GM23338 (cell line): ENCODE measurements at regions not wholly inside any gene's neighbourhood (a gene's known extent, or its start where the extent isn't known, plus 50 kb on each side); places are given as distances from the start of the nearest gene placed in this dataset.

Experiments
- CREB1 ChIP-seq: fragments of 250-450 bp; sonication (Bioruptor Pico); IDR thresholded peaks from 2 replicates; pipeline ENCODE4 v1.5.0; 2020; ENCODE audit warnings: low read depth, mild to moderate bottlenecking, moderate library complexity
- EZH2 ChIP-seq: fragments of 200-600 bp; sonication (generic); IDR thresholded peaks from one replicate; pipeline ENCODE4 v1.8.0; 2017; ENCODE audit warnings: antibody characterized with exemption, mild to moderate bottlenecking, low read depth; ENCODE audit not compliant: unreplicated experiment
- EZH2phosphoT487 ChIP-seq: fragments of 200-600 bp; sonication (generic); IDR thresholded peaks from one replicate; pipeline ENCODE4 v1.8.1; 2018; ENCODE audit warnings: antibody characterized with exemption; ENCODE audit not compliant: unreplicated experiment
- JUNB ChIP-seq: IDR thresholded peaks from one replicate; pipeline ENCODE4 v1.6.1; 2016; ENCODE audit warnings: antibody characterized with exemption; ENCODE audit not compliant: unreplicated experiment
- POLR2AphosphoS5 ChIP-seq: IDR thresholded peaks from 2 replicates; pipeline ENCODE4 v1.6.1; 2016; ENCODE audit warnings: antibody characterized with exemption, low read depth
- STAT1 ChIP-seq: IDR thresholded peaks from one replicate; pipeline ENCODE4 v1.6.1; 2016; ENCODE audit warnings: antibody characterized with exemption; ENCODE audit not compliant: unreplicated experiment
- ZNF114 ChIP-seq: fragments of 250-450 bp; sonication (Bioruptor Pico); IDR thresholded peaks from 2 replicates; pipeline ENCODE4 v1.5.0; 2020; ENCODE audit warnings: mild to moderate bottlenecking, moderate library complexity
- ZNF331 ChIP-seq: fragments of 250-450 bp; sonication (Bioruptor Pico); IDR thresholded peaks from 2 replicates; pipeline ENCODE4 v1.5.0; 2020; ENCODE audit warnings: low read depth, mild to moderate bottlenecking, moderate library complexity
- TF ChIP-seq, protein P1 (sequence below), 2 experiments: fragments of 200-600 bp in 1 of 2; sonication (generic) in 1 of 2; conservative IDR thresholded peaks; 2 replicates each; pipeline versions ENCODE4 v1.5.1 to v1.6.1; 2016 to 2017; ENCODE audit warnings: antibody characterized with exemption in 2 of 2, low read depth in 2 of 2, mild to moderate bottlenecking in 2 of 2, moderate library complexity in 1 of 2
- TF ChIP-seq, protein P2 (sequence below): IDR thresholded peaks from one replicate; pipeline ENCODE4 v1.6.1; 2018; ENCODE audit warnings: antibody characterized with exemption; ENCODE audit not compliant: unreplicated experiment
- TF ChIP-seq, protein P3 (sequence below): IDR thresholded peaks from 2 replicates; pipeline ENCODE4 v1.6.1; 2016; ENCODE audit warnings: antibody characterized with exemption
- TF ChIP-seq, protein P4 (sequence below): fragments of 250-450 bp; sonication (Bioruptor Pico); IDR thresholded peaks from 2 replicates; pipeline ENCODE4 v1.5.0; 2020; ENCODE audit warnings: mild to moderate bottlenecking, moderate library complexity

DNA sequence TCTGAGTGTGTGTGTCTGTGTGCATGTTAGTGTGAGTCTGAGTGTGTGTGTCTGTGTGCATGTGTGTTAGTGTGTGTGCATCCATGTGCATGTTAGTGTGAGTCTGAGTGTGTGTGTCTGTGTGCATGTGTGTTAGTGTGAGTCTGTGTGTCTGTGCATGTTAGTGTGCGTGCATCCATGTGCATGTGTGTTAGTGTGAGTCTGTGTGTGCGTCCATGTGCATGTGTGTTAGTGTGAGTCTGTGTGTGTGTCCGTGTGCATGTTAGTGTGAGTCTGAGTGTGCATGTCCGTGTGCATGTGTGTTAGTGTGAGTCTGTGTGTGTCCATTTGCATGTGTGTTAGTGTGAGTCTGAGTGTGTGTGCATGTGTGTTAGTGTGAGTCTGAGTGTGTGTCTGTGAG is 76.6 kb upstream of the ACTRT2 start:
- TF ChIP-seq EZH2 (no peak), EZH2phosphoT487 (no peak), POLR2AphosphoS5 (no peak), STAT1 (no peak), JUNB (no peak), CREB1 (CRISPR knock-in tag) (no peak), ZNF114 (no peak), ZNF331 (CRISPR knock-in tag) (no peak)
- TF ChIP-seq, protein P1, sequence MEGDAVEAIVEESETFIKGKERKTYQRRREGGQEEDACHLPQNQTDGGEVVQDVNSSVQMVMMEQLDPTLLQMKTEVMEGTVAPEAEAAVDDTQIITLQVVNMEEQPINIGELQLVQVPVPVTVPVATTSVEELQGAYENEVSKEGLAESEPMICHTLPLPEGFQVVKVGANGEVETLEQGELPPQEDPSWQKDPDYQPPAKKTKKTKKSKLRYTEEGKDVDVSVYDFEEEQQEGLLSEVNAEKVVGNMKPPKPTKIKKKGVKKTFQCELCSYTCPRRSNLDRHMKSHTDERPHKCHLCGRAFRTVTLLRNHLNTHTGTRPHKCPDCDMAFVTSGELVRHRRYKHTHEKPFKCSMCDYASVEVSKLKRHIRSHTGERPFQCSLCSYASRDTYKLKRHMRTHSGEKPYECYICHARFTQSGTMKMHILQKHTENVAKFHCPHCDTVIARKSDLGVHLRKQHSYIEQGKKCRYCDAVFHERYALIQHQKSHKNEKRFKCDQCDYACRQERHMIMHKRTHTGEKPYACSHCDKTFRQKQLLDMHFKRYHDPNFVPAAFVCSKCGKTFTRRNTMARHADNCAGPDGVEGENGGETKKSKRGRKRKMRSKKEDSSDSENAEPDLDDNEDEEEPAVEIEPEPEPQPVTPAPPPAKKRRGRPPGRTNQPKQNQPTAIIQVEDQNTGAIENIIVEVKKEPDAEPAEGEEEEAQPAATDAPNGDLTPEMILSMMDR (conservative IDR thresholded peaks at IDR 0.05; ENCODE audit: low read depth in 2 of 2), result no peak
- TF ChIP-seq, protein P2, sequence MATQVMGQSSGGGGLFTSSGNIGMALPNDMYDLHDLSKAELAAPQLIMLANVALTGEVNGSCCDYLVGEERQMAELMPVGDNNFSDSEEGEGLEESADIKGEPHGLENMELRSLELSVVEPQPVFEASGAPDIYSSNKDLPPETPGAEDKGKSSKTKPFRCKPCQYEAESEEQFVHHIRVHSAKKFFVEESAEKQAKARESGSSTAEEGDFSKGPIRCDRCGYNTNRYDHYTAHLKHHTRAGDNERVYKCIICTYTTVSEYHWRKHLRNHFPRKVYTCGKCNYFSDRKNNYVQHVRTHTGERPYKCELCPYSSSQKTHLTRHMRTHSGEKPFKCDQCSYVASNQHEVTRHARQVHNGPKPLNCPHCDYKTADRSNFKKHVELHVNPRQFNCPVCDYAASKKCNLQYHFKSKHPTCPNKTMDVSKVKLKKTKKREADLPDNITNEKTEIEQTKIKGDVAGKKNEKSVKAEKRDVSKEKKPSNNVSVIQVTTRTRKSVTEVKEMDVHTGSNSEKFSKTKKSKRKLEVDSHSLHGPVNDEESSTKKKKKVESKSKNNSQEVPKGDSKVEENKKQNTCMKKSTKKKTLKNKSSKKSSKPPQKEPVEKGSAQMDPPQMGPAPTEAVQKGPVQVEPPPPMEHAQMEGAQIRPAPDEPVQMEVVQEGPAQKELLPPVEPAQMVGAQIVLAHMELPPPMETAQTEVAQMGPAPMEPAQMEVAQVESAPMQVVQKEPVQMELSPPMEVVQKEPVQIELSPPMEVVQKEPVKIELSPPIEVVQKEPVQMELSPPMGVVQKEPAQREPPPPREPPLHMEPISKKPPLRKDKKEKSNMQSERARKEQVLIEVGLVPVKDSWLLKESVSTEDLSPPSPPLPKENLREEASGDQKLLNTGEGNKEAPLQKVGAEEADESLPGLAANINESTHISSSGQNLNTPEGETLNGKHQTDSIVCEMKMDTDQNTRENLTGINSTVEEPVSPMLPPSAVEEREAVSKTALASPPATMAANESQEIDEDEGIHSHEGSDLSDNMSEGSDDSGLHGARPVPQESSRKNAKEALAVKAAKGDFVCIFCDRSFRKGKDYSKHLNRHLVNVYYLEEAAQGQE, result no peak
- TF ChIP-seq, protein P3, sequence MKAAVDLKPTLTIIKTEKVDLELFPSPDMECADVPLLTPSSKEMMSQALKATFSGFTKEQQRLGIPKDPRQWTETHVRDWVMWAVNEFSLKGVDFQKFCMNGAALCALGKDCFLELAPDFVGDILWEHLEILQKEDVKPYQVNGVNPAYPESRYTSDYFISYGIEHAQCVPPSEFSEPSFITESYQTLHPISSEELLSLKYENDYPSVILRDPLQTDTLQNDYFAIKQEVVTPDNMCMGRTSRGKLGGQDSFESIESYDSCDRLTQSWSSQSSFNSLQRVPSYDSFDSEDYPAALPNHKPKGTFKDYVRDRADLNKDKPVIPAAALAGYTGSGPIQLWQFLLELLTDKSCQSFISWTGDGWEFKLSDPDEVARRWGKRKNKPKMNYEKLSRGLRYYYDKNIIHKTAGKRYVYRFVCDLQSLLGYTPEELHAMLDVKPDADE, result no peak
- TF ChIP-seq, protein P4, sequence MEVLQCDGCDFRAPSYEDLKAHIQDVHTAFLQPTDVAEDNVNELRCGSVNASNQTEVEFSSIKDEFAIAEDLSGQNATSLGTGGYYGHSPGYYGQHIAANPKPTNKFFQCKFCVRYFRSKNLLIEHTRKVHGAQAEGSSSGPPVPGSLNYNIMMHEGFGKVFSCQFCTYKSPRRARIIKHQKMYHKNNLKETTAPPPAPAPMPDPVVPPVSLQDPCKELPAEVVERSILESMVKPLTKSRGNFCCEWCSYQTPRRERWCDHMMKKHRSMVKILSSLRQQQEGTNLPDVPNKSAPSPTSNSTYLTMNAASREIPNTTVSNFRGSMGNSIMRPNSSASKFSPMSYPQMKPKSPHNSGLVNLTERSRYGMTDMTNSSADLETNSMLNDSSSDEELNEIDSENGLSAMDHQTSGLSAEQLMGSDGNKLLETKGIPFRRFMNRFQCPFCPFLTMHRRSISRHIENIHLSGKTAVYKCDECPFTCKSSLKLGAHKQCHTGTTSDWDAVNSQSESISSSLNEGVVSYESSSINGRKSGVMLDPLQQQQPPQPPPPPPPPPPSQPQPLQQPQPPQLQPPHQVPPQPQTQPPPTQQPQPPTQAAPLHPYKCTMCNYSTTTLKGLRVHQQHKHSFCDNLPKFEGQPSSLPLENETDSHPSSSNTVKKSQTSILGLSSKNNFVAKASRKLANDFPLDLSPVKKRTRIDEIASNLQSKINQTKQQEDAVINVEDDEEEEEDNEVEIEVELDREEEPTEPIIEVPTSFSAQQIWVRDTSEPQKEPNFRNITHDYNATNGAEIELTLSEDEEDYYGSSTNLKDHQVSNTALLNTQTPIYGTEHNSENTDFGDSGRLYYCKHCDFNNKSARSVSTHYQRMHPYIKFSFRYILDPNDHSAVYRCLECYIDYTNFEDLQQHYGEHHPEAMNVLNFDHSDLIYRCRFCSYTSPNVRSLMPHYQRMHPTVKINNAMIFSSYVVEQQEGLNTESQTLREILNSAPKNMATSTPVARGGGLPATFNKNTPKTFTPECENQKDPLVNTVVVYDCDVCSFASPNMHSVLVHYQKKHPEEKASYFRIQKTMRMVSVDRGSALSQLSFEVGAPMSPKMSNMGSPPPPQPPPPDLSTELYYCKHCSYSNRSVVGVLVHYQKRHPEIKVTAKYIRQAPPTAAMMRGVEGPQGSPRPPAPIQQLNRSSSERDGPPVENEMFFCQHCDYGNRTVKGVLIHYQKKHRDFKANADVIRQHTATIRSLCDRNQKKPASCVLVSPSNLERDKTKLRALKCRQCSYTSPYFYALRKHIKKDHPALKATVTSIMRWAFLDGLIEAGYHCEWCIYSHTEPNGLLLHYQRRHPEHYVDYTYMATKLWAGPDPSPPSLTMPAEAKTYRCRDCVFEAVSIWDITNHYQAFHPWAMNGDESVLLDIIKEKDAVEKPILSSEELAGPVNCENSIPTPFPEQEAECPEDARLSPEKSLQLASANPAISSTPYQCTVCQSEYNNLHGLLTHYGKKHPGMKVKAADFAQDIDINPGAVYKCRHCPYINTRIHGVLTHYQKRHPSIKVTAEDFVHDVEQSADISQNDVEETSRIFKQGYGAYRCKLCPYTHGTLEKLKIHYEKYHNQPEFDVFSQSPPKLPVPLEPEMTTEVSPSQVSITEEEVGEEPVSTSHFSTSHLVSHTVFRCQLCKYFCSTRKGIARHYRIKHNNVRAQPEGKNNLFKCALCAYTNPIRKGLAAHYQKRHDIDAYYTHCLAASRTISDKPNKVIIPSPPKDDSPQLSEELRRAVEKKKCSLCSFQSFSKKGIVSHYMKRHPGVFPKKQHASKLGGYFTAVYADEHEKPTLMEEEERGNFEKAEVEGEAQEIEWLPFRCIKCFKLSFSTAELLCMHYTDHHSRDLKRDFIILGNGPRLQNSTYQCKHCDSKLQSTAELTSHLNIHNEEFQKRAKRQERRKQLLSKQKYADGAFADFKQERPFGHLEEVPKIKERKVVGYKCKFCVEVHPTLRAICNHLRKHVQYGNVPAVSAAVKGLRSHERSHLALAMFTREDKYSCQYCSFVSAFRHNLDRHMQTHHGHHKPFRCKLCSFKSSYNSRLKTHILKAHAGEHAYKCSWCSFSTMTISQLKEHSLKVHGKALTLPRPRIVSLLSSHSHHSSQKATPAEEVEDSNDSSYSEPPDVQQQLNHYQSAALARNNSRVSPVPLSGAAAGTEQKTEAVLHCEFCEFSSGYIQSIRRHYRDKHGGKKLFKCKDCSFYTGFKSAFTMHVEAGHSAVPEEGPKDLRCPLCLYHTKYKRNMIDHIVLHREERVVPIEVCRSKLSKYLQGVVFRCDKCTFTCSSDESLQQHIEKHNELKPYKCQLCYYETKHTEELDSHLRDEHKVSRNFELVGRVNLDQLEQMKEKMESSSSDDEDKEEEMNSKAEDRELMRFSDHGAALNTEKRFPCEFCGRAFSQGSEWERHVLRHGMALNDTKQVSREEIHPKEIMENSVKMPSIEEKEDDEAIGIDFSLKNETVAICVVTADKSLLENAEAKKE, result no peak
